Liver (tissue), 8 donors: ENCODE measurements at regions not wholly inside any gene's neighbourhood (a gene's known extent, or its start where the extent isn't known, plus 50 kb on each side); places are given as distances from the start of the nearest gene placed in this dataset.

Source experiments
- DNase-seq: peaks from one replicate; pipeline ENCODE4 v3.0.0-alpha.2; 2017; ENCODE audit warnings: low spot score
- H3K27ac ChIP-seq, 2 donors: one replicate each; pipeline ENCODE4 v1.7.0; 2013; ENCODE audit warnings: inconsistent platforms in 2 of 2, low read length in 2 of 2, control low read depth in 1 of 2, low read depth in 1 of 2, mild to moderate bottlenecking in 1 of 2
- H3K27me3 ChIP-seq, 4 donors: one replicate each; pipeline versions ENCODE4 v1.6.1 to v1.7.0; 2013; ENCODE audit warnings: low read length in 3 of 4, inconsistent platforms in 1 of 4, mild to moderate bottlenecking in 1 of 4, moderate library complexity in 1 of 4; ENCODE audit not compliant: control insufficient read depth in 4 of 4, insufficient read depth in 4 of 4
- H3K36me3 ChIP-seq, 4 donors: one replicate each; pipeline versions ENCODE4 v1.6.1 to v1.7.0; 2013; ENCODE audit warnings: low read length in 3 of 4, mild to moderate bottlenecking in 3 of 4, low read depth in 1 of 4, moderate library complexity in 1 of 4; ENCODE audit not compliant: control insufficient read depth in 4 of 4, insufficient read depth in 3 of 4
- H3K4me1 ChIP-seq, 4 donors: one replicate each; pipeline versions ENCODE4 v1.6.1 to v1.7.0; 2013; ENCODE audit warnings: low read length in 3 of 4, mild to moderate bottlenecking in 3 of 4, moderate library complexity in 1 of 4; ENCODE audit not compliant: control insufficient read depth in 4 of 4, insufficient read depth in 4 of 4
- H3K4me3 ChIP-seq, 3 donors: one replicate each; pipeline versions ENCODE4 v1.6.1 to v1.7.0; 2013; ENCODE audit warnings: low read length in 3 of 3, control low read depth in 1 of 3, low read depth in 1 of 3, mild to moderate bottlenecking in 1 of 3
- H3K9ac ChIP-seq, 2 donors: one replicate each; pipeline ENCODE4 v1.7.0; 2013; ENCODE audit warnings: low read length in 2 of 2, mild to moderate bottlenecking in 2 of 2, moderate library complexity in 2 of 2, control low read depth in 1 of 2, low read depth in 1 of 2
- H3K9me3 ChIP-seq, 4 donors: one replicate each; pipeline versions ENCODE4 v1.6.1 to v1.7.0; 2013; ENCODE audit warnings: low read length in 3 of 4; ENCODE audit not compliant: control insufficient read depth in 4 of 4
- CTCF ChIP-seq: fragments of 150-350 bp; IDR thresholded peaks from 2 replicates; pipeline ENCODE4 v1.5.1; 2017; ENCODE audit warnings: improper control_type of control experiment, low read depth, low read length; ENCODE audit not compliant: missing input control
- EGR1 ChIP-seq, 2 donors: IDR thresholded peaks; 2 replicates each; pipeline ENCODE4 v1.6.1; 2016 to 2018; ENCODE audit warnings: antibody characterized with exemption in 2 of 2, low read depth in 2 of 2
- FOXA2 ChIP-seq: IDR thresholded peaks from 2 replicates; pipeline ENCODE4 v1.6.1; 2016; ENCODE audit warnings: antibody characterized with exemption
- GABPA ChIP-seq, 2 donors: IDR thresholded peaks in 1 of 2; conservative IDR thresholded peaks in 1 of 2; 2 replicates each; pipeline ENCODE4 v1.6.1; 2016; ENCODE audit warnings: antibody characterized with exemption in 2 of 2, mild to moderate bottlenecking in 1 of 2, moderate library complexity in 1 of 2
- HNF4A ChIP-seq, 2 donors: conservative IDR thresholded peaks; 2 replicates each; pipeline ENCODE4 v1.6.1; 2016; ENCODE audit warnings: antibody characterized with exemption in 2 of 2, mild to moderate bottlenecking in 2 of 2
- JUND ChIP-seq, 2 donors: IDR thresholded peaks; 2 replicates each; pipeline ENCODE4 v1.6.1; 2016; ENCODE audit warnings: antibody characterized with exemption in 2 of 2
- RAD21 ChIP-seq, 2 donors: IDR thresholded peaks; 2 replicates each; pipeline ENCODE4 v1.6.1; 2016; ENCODE audit warnings: antibody characterized with exemption in 2 of 2, mild to moderate bottlenecking in 2 of 2
- RXRA ChIP-seq, 2 donors: IDR thresholded peaks; 2 replicates each; pipeline ENCODE4 v1.6.1; 2017 to 2018; ENCODE audit warnings: antibody characterized with exemption in 2 of 2, mild to moderate bottlenecking in 1 of 2
- SP1 ChIP-seq: IDR thresholded peaks from 2 replicates; pipeline ENCODE4 v1.6.1; 2018; ENCODE audit warnings: antibody characterized with exemption, mild to moderate bottlenecking
- TAF1 ChIP-seq: conservative IDR thresholded peaks from 2 replicates; pipeline ENCODE4 v1.6.1; 2016; ENCODE audit warnings: antibody characterized with exemption, mild to moderate bottlenecking
- YY1 ChIP-seq: IDR thresholded peaks from 2 replicates; pipeline ENCODE4 v1.6.1; 2016; ENCODE audit warnings: antibody characterized with exemption, mild to moderate bottlenecking
- WGBS: extraction: QIAGEN DNeasy Blood & Tissue Kit; methylation state at CpG from one replicate; pipeline ENCODE4 v1.1.7; 2013; 5-methylcytosine and 5-hydroxymethylcytosine counted together
- TF ChIP-seq, protein P1 (sequence below): IDR thresholded peaks from 2 replicates; pipeline ENCODE4 v1.6.1; 2016; ENCODE audit warnings: antibody characterized with exemption, mild to moderate bottlenecking
- TF ChIP-seq, protein P2 (sequence below): IDR thresholded peaks from 2 replicates; pipeline ENCODE4 v1.6.1; 2016; ENCODE audit warnings: antibody characterized with exemption
- TF ChIP-seq, protein P3 (sequence below): IDR thresholded peaks from 2 replicates; pipeline ENCODE4 v1.6.1; 2016; ENCODE audit warnings: antibody characterized with exemption
- TF ChIP-seq, protein P4 (sequence below): IDR thresholded peaks from 2 replicates; pipeline ENCODE4 v1.6.1; 2016; ENCODE audit warnings: antibody characterized with exemption
- donor health status: healthy.
- donor health status: healthy.
- donor health status: healthy.
- donor health status: healthy.
- donor health status: healthy.

GRCh38 chr4:66307641-66308438 is 637.6 kb upstream of the EPHA5 start:
- no peak overlapping the region for H3K27ac ChIP-seq
- no peaks in the 10 kb centered on the region for H3K27me3 ChIP-seq
- peaks cover 0 to 2% (median 0%) of the 10 kb centered on the region in 4 donors for H3K9me3 ChIP-seq
- H3K4me3 ChIP-seq: no peak overlapping the region
- H3K4me1 ChIP-seq: no peaks in the 10 kb centered on the region
- TF ChIP-seq, protein P1, sequence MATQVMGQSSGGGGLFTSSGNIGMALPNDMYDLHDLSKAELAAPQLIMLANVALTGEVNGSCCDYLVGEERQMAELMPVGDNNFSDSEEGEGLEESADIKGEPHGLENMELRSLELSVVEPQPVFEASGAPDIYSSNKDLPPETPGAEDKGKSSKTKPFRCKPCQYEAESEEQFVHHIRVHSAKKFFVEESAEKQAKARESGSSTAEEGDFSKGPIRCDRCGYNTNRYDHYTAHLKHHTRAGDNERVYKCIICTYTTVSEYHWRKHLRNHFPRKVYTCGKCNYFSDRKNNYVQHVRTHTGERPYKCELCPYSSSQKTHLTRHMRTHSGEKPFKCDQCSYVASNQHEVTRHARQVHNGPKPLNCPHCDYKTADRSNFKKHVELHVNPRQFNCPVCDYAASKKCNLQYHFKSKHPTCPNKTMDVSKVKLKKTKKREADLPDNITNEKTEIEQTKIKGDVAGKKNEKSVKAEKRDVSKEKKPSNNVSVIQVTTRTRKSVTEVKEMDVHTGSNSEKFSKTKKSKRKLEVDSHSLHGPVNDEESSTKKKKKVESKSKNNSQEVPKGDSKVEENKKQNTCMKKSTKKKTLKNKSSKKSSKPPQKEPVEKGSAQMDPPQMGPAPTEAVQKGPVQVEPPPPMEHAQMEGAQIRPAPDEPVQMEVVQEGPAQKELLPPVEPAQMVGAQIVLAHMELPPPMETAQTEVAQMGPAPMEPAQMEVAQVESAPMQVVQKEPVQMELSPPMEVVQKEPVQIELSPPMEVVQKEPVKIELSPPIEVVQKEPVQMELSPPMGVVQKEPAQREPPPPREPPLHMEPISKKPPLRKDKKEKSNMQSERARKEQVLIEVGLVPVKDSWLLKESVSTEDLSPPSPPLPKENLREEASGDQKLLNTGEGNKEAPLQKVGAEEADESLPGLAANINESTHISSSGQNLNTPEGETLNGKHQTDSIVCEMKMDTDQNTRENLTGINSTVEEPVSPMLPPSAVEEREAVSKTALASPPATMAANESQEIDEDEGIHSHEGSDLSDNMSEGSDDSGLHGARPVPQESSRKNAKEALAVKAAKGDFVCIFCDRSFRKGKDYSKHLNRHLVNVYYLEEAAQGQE: no peak
- TF ChIP-seq YY1: no peak
- TF ChIP-seq, protein P2, sequence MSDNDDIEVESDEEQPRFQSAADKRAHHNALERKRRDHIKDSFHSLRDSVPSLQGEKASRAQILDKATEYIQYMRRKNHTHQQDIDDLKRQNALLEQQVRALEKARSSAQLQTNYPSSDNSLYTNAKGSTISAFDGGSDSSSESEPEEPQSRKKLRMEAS: no peak
- TF ChIP-seq CTCF: no peak
- TF ChIP-seq, protein P3, sequence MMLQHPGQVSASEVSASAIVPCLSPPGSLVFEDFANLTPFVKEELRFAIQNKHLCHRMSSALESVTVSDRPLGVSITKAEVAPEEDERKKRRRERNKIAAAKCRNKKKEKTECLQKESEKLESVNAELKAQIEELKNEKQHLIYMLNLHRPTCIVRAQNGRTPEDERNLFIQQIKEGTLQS: no peak
- no peak for TF ChIP-seq TAF1
- TF ChIP-seq RXRA (IDR thresholded peaks at IDR 0.05): no peak
- no peak for TF ChIP-seq SP1
- TF ChIP-seq RAD21 (IDR thresholded peaks at IDR 0.05): no peak
- no peak for TF ChIP-seq JUND (IDR thresholded peaks at IDR 0.05)
- no peak for TF ChIP-seq EGR1 (IDR thresholded peaks at IDR 0.05; ENCODE audit: low read depth in 2 of 2)
- TF ChIP-seq, protein P4, sequence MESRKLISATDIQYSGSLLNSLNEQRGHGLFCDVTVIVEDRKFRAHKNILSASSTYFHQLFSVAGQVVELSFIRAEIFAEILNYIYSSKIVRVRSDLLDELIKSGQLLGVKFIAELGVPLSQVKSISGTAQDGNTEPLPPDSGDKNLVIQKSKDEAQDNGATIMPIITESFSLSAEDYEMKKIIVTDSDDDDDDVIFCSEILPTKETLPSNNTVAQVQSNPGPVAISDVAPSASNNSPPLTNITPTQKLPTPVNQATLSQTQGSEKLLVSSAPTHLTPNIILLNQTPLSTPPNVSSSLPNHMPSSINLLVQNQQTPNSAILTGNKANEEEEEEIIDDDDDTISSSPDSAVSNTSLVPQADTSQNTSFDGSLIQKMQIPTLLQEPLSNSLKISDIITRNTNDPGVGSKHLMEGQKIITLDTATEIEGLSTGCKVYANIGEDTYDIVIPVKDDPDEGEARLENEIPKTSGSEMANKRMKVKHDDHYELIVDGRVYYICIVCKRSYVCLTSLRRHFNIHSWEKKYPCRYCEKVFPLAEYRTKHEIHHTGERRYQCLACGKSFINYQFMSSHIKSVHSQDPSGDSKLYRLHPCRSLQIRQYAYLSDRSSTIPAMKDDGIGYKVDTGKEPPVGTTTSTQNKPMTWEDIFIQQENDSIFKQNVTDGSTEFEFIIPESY: no peak
- TF ChIP-seq FOXA2: no peak
- no peak for TF ChIP-seq GABPA (IDR thresholded peaks at IDR 0.05 in 1 of 2, conservative IDR thresholded peaks at IDR 0.05 in 1 of 2)
- TF ChIP-seq HNF4A (conservative IDR thresholded peaks at IDR 0.05): no peak
- 54% methylated on average over 3 of the region's 3 CpGs for WGBS
- no peak overlapping the region for H3K9ac ChIP-seq
- no peaks in the 10 kb centered on the region for H3K36me3 ChIP-seq
- no peak for DNase-seq
